PC-3 (cell line): ENCODE measurements at regions not wholly inside any gene's neighbourhood (a gene's known extent, or its start where the extent isn't known, plus 50 kb on each side); places are given as distances from the start of the nearest gene placed in this dataset.
"Not testable (repeated sequence)": the region's sequence is repeated elsewhere in the genome, so short reads cannot be mapped to it uniquely, and the experiment has no call there.

Experiments
- CTCF ChIP-seq: fragments of 300-600 bp; sonication (generic); conservative IDR thresholded peaks from 2 replicates; pipeline ENCODE4 v1.5.1; 2017; ENCODE audit warnings: antibody characterized with exemption, low read depth, mild to moderate bottlenecking, low read length
- EZH2 ChIP-seq: fragments of 300-600 bp; sonication (generic); IDR thresholded peaks from one replicate; pipeline ENCODE4 v1.6.1; 2017; ENCODE audit warnings: antibody characterized with exemption, mild to moderate bottlenecking, low read length; ENCODE audit not compliant: unreplicated experiment
- EZH2phosphoT487 ChIP-seq: fragments of 300-600 bp; sonication (generic); IDR thresholded peaks from 2 replicates; pipeline ENCODE4 v1.6.1; 2018; ENCODE audit warnings: mild to moderate bottlenecking, antibody characterized with exemption, low read length, borderline replicate concordance

GRCh38 chr1:143728802-143729448, 242.9 kb downstream of the FAM72C start:
- not testable (repeated sequence) for TF ChIP-seq EZH2phosphoT487, EZH2, CTCF
